ENCODE measurements at regions not wholly inside any gene's neighbourhood (a gene's known extent, or its start where the extent isn't known, plus 50 kb on each side); places are given as distances from the start of the nearest gene placed in this dataset.
A peak's percentile ranks its signal among the peaks of the same experiment; 100 is the strongest.

DNA sequence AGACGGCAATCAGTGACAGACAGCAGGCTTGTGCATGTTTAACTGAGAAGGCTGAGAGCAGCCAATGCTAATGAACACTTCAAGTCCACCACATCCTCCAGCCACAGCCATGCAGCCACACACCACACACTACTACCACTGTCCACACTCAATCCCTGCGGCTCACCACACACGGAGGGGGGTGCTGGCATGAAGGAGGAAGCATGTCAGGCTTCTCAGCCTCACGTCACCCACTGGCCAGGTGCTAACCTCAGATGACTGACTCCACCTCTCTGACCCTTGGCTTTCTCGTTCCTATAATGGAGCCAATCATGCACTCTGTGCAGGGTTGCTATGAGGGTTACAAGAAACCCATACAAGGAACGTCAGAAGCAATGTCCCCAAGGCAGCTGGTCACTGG is 165.4 kb upstream of the RNF32 start:
- DNase-seq = peak; percentile 54

DNA sequence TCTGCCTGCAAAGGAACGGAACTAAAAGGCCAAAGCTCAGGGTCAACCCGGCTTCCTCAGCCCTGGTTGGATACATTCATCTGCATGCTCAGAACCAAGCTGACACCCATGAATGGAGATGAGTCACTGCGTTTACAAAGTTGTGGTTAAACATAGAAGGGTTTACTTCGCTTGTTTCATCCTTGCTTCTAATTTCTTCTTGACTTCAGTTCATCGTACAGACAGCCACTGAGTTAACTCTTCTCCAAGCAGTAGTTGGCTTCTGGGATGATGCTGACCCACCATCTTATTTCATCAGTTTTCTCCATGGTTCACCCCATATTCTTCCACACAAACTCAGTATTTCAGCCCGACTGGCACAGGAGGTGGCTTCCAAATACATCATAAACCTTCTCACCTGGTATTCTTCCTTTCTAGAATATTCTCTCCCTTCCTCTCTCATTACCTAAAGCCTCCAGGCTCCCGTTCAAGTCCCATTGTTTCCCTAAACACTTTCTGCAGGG is 166.3 kb upstream of the RNF32 start:
- DNase-seq = no peak

DNA sequence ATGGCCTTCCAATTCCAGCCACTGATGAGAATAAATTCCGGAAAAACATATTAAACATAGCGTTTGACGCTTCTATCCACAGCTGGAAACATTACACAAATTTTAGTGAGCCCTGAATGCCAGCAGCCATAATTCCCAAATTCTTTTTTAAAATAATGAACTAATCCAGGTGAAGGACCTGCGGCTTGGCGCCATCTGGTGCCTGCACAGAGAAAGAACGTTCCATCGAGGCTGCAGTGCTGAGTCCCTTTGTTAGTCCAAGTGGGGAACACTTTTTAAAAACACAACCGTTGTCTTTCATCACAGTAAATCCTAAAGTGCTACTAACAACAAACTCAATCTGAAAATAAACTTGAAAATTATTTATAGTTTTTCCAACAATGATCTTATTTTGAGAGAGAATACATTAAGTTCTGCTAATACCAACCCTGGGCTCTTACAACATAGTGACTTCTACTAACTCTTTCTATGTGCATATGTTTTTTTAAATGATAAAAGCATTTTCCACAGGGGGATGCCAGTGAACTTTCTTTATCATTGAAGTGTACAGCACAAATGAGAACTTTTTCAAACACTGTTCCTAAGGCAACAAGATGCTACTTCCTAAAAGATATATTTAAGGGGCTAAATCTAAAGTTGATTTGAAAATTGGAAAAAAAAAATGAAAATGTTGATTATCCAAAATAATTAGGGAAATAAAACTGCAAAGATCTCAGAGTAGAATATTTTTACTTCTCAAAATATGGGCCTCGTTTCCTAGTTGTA is 166.9 kb upstream of the RNF32 start:
- DNase-seq = peak; percentile 53

- no peak for DNase-seq
These were observed 168.3 kb upstream of the RNF32 start for GRCh38 chr7:156472267-156472666.

- no peak for DNase-seq
These were observed 169.9 kb upstream of the RNF32 start for GRCh38 chr7:156470399-156471320.

DNA sequence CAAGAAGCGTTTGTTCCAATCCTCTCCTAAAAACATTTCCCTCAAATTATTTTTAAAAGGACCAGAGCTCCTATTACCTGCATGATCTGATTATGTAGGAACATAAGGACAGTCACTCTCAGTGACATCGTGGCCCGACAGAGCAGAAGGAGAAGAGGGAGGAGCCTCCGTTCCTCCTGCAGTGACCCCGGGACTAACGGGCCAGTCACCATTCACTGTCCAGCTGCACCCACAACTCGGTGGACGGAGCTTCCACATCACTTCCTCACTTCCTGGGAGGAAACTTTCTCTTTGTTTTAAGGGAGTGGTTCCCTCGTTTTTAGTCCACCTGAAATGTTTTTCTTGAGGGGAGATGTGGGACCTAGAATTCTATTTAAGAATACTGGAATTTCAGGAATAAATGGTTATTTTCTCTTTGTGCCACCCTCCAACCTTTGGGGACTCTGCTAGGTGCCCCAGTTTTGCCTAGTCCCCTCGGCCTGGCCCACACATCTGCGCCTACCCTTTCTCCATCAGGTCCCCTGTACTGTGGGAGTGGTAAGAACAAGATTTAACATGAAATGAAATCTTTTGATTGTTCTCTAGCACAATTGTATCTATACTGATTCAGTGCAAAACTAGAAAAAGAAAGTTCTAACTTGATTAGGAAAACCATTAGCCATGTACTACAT is 173.5 kb upstream of the RNF32 start:
- DNase-seq = no peak

DNA sequence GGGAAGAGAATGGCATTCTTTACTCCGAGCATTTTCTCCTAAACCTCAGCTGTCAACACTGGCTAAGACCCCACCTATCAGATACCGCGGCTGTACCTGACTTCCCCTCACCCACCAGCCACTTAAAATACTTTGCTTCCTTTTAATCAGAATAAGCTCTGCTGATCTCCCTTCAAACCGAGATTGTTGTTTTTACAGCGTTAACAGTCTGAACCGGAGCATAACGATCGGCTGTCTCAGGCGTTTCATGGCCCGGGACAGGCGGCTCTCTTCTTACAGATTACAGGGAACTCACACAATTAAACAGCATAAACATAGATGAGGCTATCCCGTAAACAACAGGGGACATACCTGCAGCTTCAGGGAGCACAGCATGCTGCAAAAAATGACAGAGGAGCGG is 174.3 kb upstream of the RNF32 start:
- no peak for DNase-seq

- no peak for DNase-seq
These were observed 175.4 kb upstream of the RNF32 start for GRCh38 chr7:156465186-156465585.

DNA sequence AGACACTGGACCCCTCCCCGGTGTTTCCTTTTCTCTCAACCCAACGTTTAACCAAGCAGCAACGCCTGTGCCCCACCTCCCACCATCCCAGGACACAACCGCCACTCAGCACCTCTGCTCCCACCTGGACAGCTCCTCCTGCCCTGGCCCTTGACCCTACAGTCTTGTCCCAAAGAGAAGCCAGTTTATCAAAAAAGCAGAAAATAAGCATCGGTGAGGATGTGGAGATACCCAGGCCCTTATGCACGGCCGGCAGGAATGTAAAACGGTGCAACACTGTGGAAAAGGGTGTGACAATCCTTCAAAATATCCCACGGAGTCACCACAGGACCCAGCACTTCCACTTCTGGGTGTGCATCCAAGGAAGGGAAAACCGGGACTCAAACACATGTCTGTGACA is 176.2 kb upstream of the RNF32 start:
- DNase-seq = no peak

DNA sequence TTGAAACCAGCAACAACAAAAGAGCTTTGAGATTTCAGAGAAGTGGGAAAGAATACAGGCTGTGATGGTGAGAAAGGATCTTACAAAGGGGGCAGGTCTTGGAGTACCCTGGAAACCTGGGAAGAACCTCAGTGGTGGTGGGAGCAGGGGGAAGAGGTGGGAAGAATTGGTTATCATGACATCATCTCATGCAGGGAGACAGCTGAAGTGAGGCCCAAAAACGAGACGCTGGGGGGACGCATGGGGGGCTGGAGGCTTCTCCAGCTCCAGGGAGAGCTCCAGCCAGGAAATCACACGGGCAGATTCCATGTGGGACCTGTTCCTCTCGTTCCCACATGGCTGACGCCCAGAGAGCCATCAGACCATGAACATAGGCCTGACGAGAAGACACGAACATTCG is 177.3 kb upstream of the RNF32 start:
- no peak for DNase-seq

GRCh38 chr7:156461881-156462665 is 178.5 kb upstream of the RNF32 start:
- DNase-seq = no peak

DNA sequence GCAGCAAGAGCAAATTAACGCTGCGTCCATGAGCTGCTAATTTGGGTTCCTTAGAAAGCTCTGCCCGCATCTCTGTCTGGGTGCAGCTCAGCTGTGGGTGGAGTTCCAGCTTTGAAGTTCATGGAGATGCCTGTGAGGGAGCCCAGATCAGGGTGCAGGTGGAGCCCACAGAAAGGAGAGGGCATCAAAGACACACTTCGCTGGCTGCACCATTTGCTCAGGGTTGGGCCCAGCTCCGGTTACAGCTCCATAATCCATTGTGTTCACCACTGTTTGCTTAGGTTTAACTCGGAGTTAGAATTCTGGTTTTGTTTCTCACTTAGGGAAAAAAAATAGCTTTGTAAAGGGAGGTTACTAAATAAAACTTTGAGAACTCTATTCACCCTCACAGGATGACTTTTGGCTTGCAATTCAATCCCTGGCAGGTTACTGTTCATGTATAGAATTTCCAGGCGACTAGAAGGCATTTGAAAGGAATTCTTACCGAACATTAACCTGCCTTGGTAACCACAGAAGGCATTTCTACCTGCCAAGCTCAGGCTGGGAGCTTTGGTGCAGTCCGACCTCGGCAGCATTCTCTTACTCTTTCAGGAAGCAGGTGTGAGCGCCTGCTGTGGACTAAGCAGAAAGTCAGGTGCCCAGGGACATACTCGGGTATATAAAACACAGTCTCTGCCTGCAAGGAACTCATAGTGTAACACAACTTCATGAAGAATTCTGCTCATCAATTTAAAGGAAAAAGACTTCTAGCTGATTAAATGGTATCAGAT is 179.5 kb upstream of the RNF32 start:
- DNase-seq = no peak

- no peak for DNase-seq
These were observed 181.0 kb upstream of the RNF32 start for GRCh38 chr7:156459582-156459981.

- no peak for DNase-seq
These were observed 181.5 kb upstream of the RNF32 start for GRCh38 chr7:156459067-156459466.

GRCh38 chr7:156458011-156458410 is 182.6 kb upstream of the RNF32 start:
- DNase-seq = no peak

DNA sequence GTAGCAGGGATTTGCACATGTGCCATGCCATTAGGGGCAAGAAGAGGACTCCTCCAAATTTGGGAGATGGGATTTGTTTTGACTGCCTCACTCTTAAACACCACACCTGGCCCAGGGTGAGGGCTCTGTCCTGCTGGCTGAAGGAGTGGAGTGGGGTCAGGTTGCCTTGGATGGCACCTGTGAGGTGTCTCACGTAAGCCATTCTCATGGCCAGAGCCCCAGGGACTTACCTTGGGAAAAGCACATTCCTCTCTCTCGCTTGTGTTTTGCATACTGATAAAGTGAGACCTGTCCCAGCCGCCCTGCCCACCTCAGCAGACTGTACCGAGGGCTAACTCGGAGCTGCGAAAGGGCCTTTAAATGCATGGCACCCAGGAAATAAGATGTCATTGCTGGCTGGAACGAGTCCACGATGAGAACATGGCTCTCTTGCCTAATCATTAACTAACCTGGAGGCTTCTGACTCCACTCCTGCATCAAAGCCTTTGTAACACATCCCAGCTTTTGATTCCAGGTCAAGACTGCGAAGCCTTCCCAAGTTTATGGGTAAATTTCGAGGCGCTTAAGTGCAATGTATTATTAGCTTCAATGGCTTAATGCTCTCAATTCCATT is 184.0 kb upstream of the RNF32 start:
- DNase-seq = no peak

DNA sequence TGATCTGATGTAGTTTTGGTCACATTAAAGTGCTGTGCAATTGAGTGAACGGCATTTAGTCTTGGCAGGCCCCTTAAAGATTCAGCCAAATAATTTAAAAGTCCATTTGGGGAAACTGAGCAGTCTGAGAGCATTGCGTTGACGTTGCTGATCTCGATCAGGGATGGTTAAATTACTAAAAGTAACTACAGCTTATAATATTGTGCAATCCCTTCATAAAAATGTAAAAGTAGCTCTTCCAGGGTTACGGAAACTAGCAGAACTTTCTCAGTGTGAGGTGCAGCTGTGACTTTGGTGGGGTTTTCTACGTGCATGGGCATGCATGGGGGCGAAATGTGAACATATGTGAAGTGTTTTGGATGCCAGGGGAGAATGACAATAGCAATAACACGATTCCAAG is 184.5 kb upstream of the RNF32 start:
- no peak for DNase-seq

GRCh38 chr7:156450473-156450872 is 190.1 kb upstream of the RNF32 start:
- no peak for DNase-seq

DNA sequence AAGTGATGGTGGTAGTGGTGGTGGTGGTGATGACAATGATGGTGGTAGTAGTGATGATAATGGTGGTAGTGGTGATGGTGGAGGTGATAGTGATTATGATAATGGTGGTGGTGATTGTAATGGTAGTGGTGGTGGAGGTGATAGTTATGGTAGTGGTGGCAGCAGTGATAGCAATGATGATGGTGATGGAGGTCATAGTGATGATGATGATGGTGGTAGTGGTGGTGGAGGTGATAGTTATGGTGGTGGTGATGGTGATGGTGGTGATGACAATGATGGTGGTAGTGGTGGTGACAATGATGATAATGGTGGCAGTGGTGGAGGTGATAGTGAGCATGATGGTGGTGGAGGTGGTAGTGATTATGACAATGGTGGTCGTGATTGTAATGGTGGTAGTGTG is 191.7 kb upstream of the RNF32 start:
- no peak for DNase-seq

DNA sequence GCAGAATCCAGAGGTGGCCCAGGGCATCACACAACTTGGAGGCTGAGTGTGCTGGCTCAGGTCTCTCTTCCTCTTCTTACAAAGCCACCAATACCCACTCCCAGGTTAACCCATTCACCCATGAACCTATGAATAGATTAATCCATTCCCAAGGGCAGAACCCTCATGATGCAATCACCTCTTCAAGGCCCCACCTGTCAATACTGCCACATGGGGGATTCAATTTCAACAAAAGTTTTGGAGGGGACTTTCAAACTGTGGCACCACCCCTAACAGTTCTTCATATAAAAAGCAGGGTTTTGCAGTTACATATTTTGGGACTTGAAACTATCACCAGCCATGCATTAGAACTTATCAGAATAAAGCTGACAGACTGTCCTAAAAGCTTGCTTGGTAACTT is 193.6 kb upstream of the RNF32 start:
- no peak for DNase-seq

All from right forelimb (tissue), 1 donor.